Stimulated activated CD4-positive, alpha-beta T cell treated with anti-CD3 and anti-CD28 coated beads, TNF-alpha, amount 100 ng/mL, for 24 hours (primary cell): ENCODE measurements at regions not wholly inside any gene's neighbourhood (a gene's known extent, or its start where the extent isn't known, plus 50 kb on each side); places are given as distances from the start of the nearest gene placed in this dataset.

Source experiments
- DNase-seq, 3 experiments: peaks; one replicate each; pipeline ENCODE4 v3.0.0-alpha.2; 2020; ENCODE audit warnings: low read depth in 3 of 3

- DNase-seq, result no peak
These were observed 628.6 kb upstream of the CCDC54 start for GRCh38 chr3:106748472-106749262.

- DNase-seq, result no peak
These were observed 627.1 kb upstream of the CCDC54 start for GRCh38 chr3:106750092-106750491.

DNA sequence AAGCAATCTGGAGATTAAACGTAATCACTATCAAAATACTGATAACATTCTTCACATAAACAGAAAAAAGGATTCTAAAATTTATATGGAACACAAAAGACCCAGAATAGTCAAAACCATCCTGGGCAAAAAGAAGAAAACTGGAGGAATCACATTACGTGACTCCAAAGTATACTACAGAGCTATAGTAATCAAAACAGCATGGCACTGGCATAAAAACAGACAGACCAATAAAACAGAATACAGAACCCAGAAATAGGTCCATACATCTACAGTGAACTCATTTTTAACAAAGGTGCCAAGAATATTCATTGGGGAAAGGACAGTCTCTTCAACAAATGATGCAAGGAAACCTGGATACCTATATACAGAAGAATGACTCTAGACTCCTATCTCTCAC lies 621.9 kb upstream of the CCDC54 start:
- no peak for DNase-seq

GRCh38 chr3:106756901-106757300 lies 620.3 kb upstream of the CCDC54 start:
- no peak for DNase-seq

DNA sequence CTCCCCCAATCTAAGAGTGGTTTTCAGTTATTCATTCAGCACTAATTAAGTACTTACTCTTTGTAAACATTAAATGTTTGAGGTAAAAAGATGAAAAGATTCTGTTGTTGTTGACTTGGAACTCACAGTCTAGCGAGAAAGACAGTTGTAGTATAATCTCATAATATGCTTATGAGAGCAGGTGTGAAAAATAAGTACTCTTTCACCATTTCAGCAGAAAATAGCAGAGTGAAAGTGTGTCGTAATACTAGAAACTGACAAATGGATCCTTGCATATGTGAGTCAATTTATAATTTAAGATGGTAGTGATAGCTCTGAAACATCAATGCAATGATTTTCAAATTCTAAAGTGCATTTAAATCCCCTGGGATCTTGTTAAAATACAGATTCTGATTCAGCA lies 618.8 kb upstream of the CCDC54 start:
- DNase-seq, result no peak

- DNase-seq, result no peak
These were observed 617.5 kb upstream of the CCDC54 start for GRCh38 chr3:106759731-106760130.

GRCh38 chr3:106765342-106765741 lies 611.9 kb upstream of the CCDC54 start:
- no peak for DNase-seq

DNA sequence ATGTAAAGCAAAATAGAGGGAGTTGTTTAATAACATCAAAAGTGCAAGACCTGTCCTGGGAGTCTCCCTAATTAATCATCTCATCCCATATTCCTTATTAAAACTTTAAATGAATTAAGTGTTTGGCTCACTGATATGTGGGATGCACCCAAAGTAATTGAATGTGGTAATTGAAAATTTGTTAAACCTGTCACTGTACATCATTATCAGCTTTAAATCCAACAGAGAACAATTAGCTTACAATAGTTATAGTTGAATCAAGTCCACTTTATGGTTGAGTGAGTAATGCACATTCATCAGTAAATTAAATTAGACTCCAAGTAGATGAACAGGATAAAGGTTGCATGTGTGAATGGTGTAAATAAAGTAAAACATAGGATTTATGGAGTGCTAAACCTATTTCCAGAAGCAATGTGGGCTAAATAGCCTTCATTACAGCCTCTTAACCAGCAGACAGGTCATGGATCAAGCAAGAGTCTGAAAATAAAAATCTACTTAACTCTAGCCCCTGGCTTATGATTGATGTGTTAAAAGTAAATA lies 608.2 kb upstream of the CCDC54 start:
- no peak for DNase-seq

DNA sequence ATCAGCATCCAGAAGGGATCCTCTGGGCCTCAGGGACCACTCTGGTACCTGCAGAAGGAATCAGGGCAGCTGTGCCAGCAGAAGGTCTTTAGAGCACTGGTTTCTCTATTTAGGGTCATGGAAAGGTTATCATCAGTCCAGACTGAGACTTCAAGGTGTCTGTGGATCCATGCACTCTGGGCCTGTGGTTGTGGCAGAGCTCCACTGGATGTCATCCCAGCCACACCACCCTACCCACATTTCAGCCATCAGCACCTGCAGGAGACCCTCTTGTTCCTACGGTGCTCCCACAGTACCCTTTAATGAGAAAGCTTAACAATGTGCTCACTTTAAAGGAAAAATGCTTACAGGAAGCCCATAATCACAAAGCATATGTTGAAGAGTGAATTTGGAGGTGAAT lies 603.4 kb upstream of the CCDC54 start:
- DNase-seq, result no peak

GRCh38 chr3:106783231-106783630 lies 594.0 kb upstream of the CCDC54 start:
- DNase-seq, result no peak

DNA sequence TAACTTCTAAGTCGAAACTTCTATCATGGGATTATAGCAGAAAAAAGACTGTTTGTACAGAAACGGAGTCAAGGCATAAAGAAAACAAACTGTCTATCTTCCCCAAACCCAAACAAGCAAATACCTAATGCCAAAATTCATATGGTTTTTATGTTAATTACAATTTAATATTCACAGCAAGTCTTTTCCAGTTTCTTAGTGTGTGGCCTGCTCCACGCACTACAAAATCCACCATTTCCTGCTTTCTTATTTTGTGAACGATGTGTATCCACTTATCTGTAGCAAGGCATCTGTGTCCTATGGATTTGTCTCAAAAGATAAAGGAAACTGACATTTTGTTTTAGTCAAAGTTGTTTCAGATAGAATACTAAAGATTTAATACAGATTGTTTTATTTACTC lies 588.0 kb upstream of the CCDC54 start:
- DNase-seq, result no peak

DNA sequence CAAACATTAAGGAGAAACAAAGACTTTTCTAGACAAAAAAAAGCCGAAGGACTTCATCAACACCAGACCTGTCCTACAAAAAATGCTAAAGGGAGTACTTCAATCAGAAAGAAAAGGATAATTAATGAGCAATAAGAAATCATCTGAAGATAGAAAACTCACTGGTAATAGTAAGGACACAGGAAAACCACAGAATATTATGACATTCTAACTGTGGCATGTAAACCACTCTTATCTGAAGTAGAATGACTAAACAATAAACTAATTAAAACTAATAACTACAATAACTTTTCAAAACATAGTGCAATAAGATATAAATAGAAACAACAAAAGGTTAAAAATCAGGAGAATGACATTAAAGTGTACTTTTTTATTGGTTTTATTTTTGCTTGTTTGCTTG lies 584.5 kb upstream of the CCDC54 start:
- DNase-seq, result no peak

GRCh38 chr3:106794442-106794841 lies 582.8 kb upstream of the CCDC54 start:
- no peak for DNase-seq

- no peak for DNase-seq
These were observed 581.7 kb upstream of the CCDC54 start for GRCh38 chr3:106795553-106795952.

- no peak for DNase-seq
These were observed 579.8 kb upstream of the CCDC54 start for GRCh38 chr3:106797461-106797860.

DNA sequence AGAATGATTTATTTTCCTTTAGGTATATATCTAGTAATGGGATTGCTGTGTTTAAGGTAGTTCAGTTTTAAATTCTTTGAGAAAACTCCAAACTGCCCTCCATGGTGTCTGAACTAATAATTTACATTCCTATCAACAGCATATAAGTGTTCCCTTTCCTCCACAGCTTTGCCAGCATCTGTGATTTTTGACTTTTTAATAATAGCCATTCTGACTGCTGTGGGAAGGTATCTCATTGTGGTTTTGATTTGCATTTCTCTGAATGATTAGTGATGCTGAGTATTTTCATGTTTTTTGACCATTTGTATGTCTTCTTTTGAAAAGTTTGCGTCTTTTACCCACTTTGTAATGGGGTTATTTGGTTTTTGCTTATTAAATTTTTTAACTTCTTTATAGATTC lies 571.6 kb upstream of the CCDC54 start:
- no peak for DNase-seq

- no peak for DNase-seq
These were observed 570.3 kb upstream of the CCDC54 start for GRCh38 chr3:106806964-106807363.

DNA sequence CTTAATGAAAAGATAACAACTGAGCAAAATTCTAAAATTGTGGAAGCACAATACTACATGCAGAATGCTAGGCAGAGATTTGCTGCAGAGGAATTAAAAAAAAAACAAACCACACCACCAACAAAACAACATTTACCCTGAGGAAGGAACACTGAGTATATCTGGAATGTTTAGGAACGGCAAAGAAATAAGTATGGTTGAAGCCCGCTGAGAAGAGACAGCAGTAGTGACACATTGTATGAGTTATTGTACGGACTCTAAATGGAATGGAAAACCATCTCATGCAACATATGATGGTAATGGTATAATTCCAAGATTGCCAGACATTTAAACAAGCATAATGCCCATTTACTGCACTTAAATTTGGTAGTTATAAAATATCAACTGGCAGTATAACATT lies 568.2 kb upstream of the CCDC54 start:
- no peak for DNase-seq

- no peak for DNase-seq
These were observed 567.5 kb upstream of the CCDC54 start for GRCh38 chr3:106809623-106810299.

GRCh38 chr3:106810300-106810875 lies 566.9 kb upstream of the CCDC54 start:
- no peak for DNase-seq

GRCh38 chr3:106811376-106811775 lies 565.9 kb upstream of the CCDC54 start:
- no peak for DNase-seq

GRCh38 chr3:106813742-106814141 lies 563.5 kb upstream of the CCDC54 start:
- no peak for DNase-seq

DNA sequence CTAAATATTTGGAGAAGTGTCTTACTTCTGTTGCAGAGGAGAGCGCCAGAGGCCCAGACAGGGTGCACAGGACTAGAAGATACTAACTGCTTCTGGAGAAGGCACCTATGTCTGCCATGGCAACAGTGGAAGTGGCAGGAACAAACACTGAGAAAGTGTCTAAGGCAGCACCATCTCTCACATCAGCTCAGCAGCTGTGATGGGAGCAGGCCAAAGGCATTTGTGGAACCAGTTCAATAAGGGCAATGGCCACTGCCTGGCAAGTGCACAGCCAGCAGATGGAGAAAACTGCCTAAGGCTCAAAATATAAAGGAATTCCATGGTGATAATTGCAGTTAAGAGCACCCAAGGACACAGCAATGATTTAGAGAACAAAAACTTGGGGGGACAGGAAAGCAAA lies 563.0 kb upstream of the CCDC54 start:
- DNase-seq, result no peak
